Tibial nerve (tissue), 4 donors: ENCODE measurements at regions not wholly inside any gene's neighbourhood (a gene's known extent, or its start where the extent isn't known, plus 50 kb on each side); places are given as distances from the start of the nearest gene placed in this dataset.

ENCODE experiments used
- DNase-seq, 2 donors: peaks; one replicate each; pipeline ENCODE4 v3.0.0-alpha.2; 2019; ENCODE audit warnings: low spot score in 2 of 2
- H3K27ac ChIP-seq, 4 donors: fragments of 200-600 bp; sonication (generic) in 3 of 4; one replicate each; pipeline ENCODE4 v1.5.1; 2017 to 2019; ENCODE audit warnings: mild to moderate bottlenecking in 1 of 4
- H3K27me3 ChIP-seq, 2 donors: fragments of 200-600 bp; sonication (generic) in 1 of 2; one replicate each; pipeline versions ENCODE4 v1.5.1 to v1.6.0; 2017 to 2019
- H3K36me3 ChIP-seq, 3 donors: fragments of 200-600 bp; sonication (generic); one replicate each; pipeline ENCODE4 v1.5.1; 2018 to 2019
- H3K4me1 ChIP-seq, 4 donors: fragments of 200-600 bp; sonication (generic) in 3 of 4; one replicate each; pipeline ENCODE4 v1.5.1; 2017 to 2019
- H3K4me3 ChIP-seq, 4 donors: fragments of 200-600 bp; sonication (generic) in 3 of 4; one replicate each; pipeline ENCODE4 v1.5.1; 2017 to 2019; ENCODE audit warnings: mild to moderate bottlenecking in 1 of 4, moderate library complexity in 1 of 4
- H3K9me3 ChIP-seq, 4 donors: fragments of 200-600 bp; sonication (generic) in 3 of 4; one replicate each; pipeline ENCODE4 v1.5.1; 2017 to 2019
- EP300 ChIP-seq, 2 donors: sonication (generic); formaldehyde crosslinking; IDR thresholded peaks; one replicate each; pipeline ENCODE4 v1.6.1; 2017; ENCODE audit warnings: antibody characterized with exemption in 2 of 2, mild to moderate bottlenecking in 1 of 2
- POLR2A ChIP-seq, 2 donors: fragments of 450-650 bp; IDR thresholded peaks; one replicate each; pipeline ENCODE4 v1.6.1; 2017; ENCODE audit warnings: antibody characterized with exemption in 2 of 2, mild to moderate bottlenecking in 2 of 2, moderate library complexity in 2 of 2
- WGBS, 2 donors: methylation state at CpG; one replicate each; pipeline ENCODE4 v1.1.5; 2018; 5-methylcytosine and 5-hydroxymethylcytosine counted together
- TF ChIP-seq, protein P1 (sequence below), 5 experiments: fragments of 200-600 bp in 3 of 5; fragments of 450-650 bp in 2 of 5; sonication (generic) in 3 of 5; IDR thresholded peaks; one replicate each; pipeline ENCODE4 v1.5.1; 2016 to 2019; ENCODE audit warnings: antibody characterized with exemption in 5 of 5, mild to moderate bottlenecking in 3 of 5, moderate library complexity in 2 of 5

DNA sequence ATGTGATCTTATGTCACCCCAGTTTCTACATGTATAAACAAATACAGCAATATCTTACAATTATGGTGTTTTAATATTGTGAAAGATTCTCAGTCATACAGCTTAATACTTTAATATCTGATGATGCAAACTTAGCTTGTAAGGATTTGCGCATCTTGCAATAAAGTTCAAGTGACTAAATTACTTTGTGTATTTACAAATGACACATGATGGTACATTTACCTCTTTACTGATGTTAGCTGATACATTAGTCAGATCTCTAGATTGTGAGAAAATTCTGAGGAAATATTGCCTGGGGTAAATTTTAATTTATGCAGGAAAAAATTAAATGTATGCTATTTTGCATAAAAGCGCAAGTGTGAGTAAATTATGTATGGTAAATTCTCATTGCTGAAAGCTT, 418.8 kb upstream of the MMS22L start:
- H3K36me3 ChIP-seq, result no peaks in the 10 kb centered on the region
- WGBS, 2 donors, result 96 to 97% methylated on average over 2 of the region's 2 CpGs

DNA sequence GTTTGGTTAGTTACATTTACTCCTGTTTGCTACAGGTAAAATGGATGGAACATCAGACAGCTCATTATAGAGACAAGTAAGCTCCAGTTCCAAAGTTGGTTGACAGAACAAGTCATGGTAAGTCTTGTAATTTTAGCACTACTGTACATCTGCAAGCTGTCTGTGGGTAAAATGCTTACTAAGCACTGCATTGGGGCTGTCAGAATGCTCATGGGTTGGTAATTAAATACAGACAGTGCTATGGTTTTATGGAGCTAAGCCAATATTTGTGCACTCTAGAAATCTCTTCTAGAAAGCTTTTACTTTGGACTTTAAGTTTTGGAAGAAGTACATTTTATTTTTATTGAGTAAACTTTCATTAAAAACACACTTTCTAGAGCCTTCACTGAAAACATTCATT, 419.2 kb upstream of the MMS22L start:
- H3K4me3 ChIP-seq, result no peak overlapping the region
- H3K9me3 ChIP-seq, result no peaks in the 10 kb centered on the region
- no peak overlapping the region for H3K27ac ChIP-seq
- no peak for DNase-seq
- H3K4me1 ChIP-seq, result no peaks in the 10 kb centered on the region
- H3K36me3 ChIP-seq, result no peaks in the 10 kb centered on the region
- TF ChIP-seq, protein P1, sequence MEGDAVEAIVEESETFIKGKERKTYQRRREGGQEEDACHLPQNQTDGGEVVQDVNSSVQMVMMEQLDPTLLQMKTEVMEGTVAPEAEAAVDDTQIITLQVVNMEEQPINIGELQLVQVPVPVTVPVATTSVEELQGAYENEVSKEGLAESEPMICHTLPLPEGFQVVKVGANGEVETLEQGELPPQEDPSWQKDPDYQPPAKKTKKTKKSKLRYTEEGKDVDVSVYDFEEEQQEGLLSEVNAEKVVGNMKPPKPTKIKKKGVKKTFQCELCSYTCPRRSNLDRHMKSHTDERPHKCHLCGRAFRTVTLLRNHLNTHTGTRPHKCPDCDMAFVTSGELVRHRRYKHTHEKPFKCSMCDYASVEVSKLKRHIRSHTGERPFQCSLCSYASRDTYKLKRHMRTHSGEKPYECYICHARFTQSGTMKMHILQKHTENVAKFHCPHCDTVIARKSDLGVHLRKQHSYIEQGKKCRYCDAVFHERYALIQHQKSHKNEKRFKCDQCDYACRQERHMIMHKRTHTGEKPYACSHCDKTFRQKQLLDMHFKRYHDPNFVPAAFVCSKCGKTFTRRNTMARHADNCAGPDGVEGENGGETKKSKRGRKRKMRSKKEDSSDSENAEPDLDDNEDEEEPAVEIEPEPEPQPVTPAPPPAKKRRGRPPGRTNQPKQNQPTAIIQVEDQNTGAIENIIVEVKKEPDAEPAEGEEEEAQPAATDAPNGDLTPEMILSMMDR (IDR thresholded peaks at IDR 0.05), result no peak
- TF ChIP-seq EP300 (IDR thresholded peaks at IDR 0.05), result no peak
- no peak for TF ChIP-seq POLR2A (IDR thresholded peaks at IDR 0.05)
- H3K27me3 ChIP-seq, result no peaks in the 10 kb centered on the region

More for the DNA sequence above, 418.8 kb upstream of the MMS22L start:
- Histone ChIP-seq H3K27me3 (no peaks in the 10 kb centered on the region), H3K4me1 (no peaks in the 10 kb centered on the region), H3K9me3 (no peaks in the 10 kb centered on the region), H3K4me3 (no peak overlapping the region), H3K27ac (no peak overlapping the region)
- DNase-seq, result no peak
- TF ChIP-seq, protein P1 (IDR thresholded peaks at IDR 0.05), result no peak
- TF ChIP-seq EP300 (IDR thresholded peaks at IDR 0.05) (no peak), POLR2A (IDR thresholded peaks at IDR 0.05) (no peak)

DNA sequence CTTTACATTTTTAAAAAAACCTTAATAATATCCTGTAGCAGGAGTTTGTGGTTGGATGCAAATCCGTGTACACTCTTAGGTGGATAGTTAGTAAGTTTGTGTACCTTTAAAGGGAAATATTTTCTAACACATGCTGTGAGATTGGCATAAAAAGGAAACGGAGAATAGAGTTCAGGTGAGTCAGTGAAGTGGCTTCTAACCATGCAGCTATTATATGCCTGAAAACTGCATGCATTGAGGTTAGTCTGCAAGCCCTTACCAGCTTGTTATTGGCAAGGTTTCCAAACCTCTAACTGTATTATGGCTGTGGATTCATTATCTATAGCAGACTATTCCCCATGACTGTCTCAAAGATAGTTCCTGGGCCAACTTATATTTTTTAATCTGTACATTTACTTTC, 420.6 kb upstream of the MMS22L start:
- Histone ChIP-seq H3K27ac (no peak overlapping the region), H3K4me1 (no peaks in the 10 kb centered on the region), H3K36me3 (no peaks in the 10 kb centered on the region), H3K27me3 (no peaks in the 10 kb centered on the region), H3K9me3 (no peaks in the 10 kb centered on the region), H3K4me3 (no peak overlapping the region)
- 53 to 64% methylated on average over 2 of the region's 2 CpGs for WGBS, 2 donors
- TF ChIP-seq, protein P1 (IDR thresholded peaks at IDR 0.05), result no peak
- TF ChIP-seq POLR2A (IDR thresholded peaks at IDR 0.05) (no peak), EP300 (IDR thresholded peaks at IDR 0.05) (no peak)
- DNase-seq, result no peak

DNA sequence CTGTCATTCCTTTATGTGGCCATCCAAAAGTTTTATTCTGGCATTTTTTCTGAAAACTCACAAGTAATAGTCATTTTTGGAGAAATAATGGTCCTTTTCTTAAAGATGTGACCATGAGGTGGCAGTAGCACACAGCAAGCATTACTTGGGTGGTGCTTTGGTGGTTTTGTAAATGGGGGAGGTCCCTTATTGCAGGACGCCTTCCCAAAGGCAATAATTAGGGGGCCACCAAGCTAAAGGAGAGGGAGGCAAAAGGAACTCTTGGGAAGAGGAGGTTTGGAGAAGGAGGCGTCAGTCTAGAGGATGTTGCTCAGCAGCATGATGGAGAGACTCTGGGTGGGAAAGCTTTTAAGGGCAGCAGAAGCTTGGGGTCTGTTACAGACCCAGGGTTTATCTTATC, 422.6 kb upstream of the MMS22L start:
- 9 to 23% methylated on average over 2 of the region's 2 CpGs for WGBS, 2 donors

DNA sequence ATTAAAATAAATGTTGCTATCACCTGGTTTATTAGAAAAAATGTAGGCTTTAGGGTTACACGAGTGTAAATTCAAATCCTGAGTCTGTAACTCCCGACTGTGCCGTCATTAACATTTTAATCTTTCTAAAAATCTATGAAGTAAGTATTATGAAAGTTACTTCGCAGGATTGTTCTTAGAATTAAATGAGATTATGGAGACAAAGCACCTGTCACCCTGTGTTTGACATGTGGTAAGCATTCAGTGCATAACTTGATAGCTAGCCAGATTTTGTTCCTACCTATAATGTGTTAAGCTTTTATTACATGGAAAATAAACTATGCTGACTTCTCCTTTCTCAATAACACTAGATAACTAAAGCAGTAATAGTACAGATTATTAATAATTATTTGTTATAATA, 429.7 kb upstream of the MMS22L start:
- WGBS, 2 donors, result 86 to 87% methylated on average over 4 of the region's 4 CpGs

More for the DNA sequence above, 422.6 kb upstream of the MMS22L start:
- H3K36me3 ChIP-seq, result no peaks in the 10 kb centered on the region
- H3K9me3 ChIP-seq, result no peaks in the 10 kb centered on the region
- no peaks in the 10 kb centered on the region for H3K4me1 ChIP-seq
- no peak overlapping the region for H3K4me3 ChIP-seq
- H3K27ac ChIP-seq, result no peak overlapping the region
- DNase-seq, result no peak
- no peaks in the 10 kb centered on the region for H3K27me3 ChIP-seq
- TF ChIP-seq POLR2A (IDR thresholded peaks at IDR 0.05), result no peak
- TF ChIP-seq, protein P1 (IDR thresholded peaks at IDR 0.05), result peak in 2 of 5 experiments; percentile 10 to 22

More for the DNA sequence above, 429.7 kb upstream of the MMS22L start:
- Histone ChIP-seq H3K4me1 (no peaks in the 10 kb centered on the region), H3K4me3 (no peak overlapping the region), H3K9me3 (no peaks in the 10 kb centered on the region), H3K27ac (no peak overlapping the region), H3K36me3 (no peaks in the 10 kb centered on the region), H3K27me3 (no peaks in the 10 kb centered on the region)
- no peak for DNase-seq
- TF ChIP-seq, protein P1 (IDR thresholded peaks at IDR 0.05), result no peak
- TF ChIP-seq EP300 (IDR thresholded peaks at IDR 0.05), result no peak
- no peak for TF ChIP-seq POLR2A (IDR thresholded peaks at IDR 0.05)
